Mucosa of rectum (tissue), 2 donors: ENCODE measurements at regions not wholly inside any gene's neighbourhood (a gene's known extent, or its start where the extent isn't known, plus 50 kb on each side); places are given as distances from the start of the nearest gene placed in this dataset.
"Not testable (repeated sequence)": the region's sequence is repeated elsewhere in the genome, so short reads cannot be mapped to it uniquely, and the experiment has no call there.

Experiments used
- H3K27ac ChIP-seq, 2 donors: one replicate each; pipeline ENCODE4 v1.7.0; 2013; ENCODE audit warnings: inconsistent platforms in 2 of 2, low read depth in 2 of 2, low read length in 2 of 2
- H3K27me3 ChIP-seq, 2 donors: one replicate each; pipeline ENCODE4 v1.7.0; 2013; ENCODE audit warnings: low read length in 2 of 2; ENCODE audit not compliant: control insufficient read depth in 2 of 2, insufficient read depth in 2 of 2
- H3K36me3 ChIP-seq, 2 donors: one replicate each; pipeline ENCODE4 v1.7.0; 2013; ENCODE audit warnings: low read length in 2 of 2; ENCODE audit not compliant: control insufficient read depth in 2 of 2, insufficient read depth in 2 of 2
- H3K4me1 ChIP-seq, 2 donors: one replicate each; pipeline ENCODE4 v1.7.0; 2013; ENCODE audit warnings: low read length in 2 of 2, mild to moderate bottlenecking in 1 of 2; ENCODE audit not compliant: control insufficient read depth in 2 of 2, insufficient read depth in 2 of 2
- H3K4me3 ChIP-seq, 2 donors: one replicate each; pipeline ENCODE4 v1.7.0; 2013; ENCODE audit warnings: low read length in 2 of 2
- H3K9ac ChIP-seq, 2 donors: one replicate each; pipeline ENCODE4 v1.7.0; 2013; ENCODE audit warnings: low read length in 2 of 2, low read depth in 1 of 2, mild to moderate bottlenecking in 1 of 2
- H3K9me3 ChIP-seq, 2 donors: one replicate each; pipeline ENCODE4 v1.7.0; 2013; ENCODE audit warnings: low read length in 2 of 2; ENCODE audit not compliant: control insufficient read depth in 2 of 2
- donor health status: healthy.
- donor health status: Normal muscosa, but diverticular disease.

DNA sequence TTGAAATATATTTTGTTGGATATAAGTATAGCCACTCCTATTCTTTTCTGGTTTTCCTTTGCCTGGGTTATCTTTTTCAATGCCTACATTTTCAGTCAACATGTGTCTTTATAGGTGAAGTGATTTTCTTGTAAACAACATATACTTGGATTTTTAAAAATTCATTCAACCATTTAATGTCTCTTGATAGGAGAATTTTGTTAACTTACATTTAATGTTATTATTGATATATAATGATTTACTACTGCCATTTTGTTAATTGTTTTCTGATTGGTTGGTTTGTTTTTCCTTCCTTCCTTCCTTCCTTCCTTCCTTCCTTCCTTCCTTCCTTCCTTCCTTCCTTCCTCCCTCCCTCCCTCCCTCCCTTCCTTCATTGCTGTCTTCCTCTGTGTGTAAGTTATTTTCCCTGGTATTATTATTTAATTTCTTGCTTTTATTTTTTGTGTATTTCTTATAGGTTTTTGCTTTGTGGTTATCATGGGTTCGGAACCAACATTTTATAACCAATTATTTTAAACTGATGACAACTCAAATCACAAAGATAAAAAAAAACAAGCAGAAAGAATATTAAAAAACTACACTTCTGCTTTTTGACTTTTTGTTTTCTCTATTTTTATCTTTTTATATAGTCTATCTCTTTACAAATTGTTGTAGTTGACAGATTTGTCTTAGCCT lies 330.1 kb upstream of the GRID2 start:
- no peak overlapping the region for H3K27ac ChIP-seq
- no peaks in the 10 kb centered on the region for H3K9me3 ChIP-seq
- no peak overlapping the region for H3K9ac ChIP-seq
- H3K4me3 ChIP-seq: no peak overlapping the region
- no peaks in the 10 kb centered on the region for H3K36me3 ChIP-seq
- no peaks in the 10 kb centered on the region for H3K27me3 ChIP-seq
- H3K4me1 ChIP-seq: no peaks in the 10 kb centered on the region

DNA sequence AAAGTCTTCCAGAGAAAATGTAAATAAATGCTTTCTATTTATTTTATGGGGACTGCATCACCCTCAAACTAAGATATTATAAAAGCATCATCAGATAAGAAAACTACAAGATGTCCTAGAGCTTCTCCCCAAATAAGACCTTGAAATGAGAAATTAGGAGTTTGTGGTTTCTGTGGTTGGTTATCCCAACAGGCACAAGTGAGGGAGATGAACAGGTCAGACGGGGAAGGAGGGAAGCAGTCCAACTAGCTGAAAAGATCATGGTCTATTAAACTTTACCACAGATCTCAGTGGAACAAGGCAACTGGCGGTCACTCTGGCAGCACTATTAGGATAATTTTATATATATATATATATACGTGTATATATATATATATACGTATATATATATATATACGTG lies 319.3 kb upstream of the GRID2 start:
- Histone ChIP-seq H3K27me3 (no peaks in the 10 kb centered on the region), H3K36me3 (no peaks in the 10 kb centered on the region), H3K9me3 (no peaks in the 10 kb centered on the region), H3K27ac (no peak overlapping the region), H3K4me3 (no peak overlapping the region), H3K4me1 (no peaks in the 10 kb centered on the region), H3K9ac (no peak overlapping the region)

DNA sequence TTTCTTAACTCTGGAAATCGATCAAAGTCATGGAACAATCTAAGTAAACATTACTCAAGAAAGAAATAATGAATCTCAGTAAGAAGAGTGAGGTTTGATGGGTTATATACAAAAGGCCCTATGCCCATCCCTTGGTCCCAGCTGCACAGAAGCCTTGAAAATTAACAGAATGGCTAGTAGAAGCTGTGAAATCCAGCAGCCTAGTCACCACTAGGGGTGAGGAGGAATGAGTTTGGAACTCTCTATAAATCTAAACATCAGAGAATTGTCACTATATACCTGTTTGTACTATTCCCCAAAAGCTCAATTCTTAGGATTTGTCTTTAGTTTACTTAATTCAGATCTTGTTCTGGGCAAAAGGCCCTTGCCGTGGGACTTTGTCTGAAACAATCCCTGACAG lies 313.9 kb upstream of the GRID2 start:
- no peaks in the 10 kb centered on the region for H3K27me3 ChIP-seq
- H3K36me3 ChIP-seq: no peaks in the 10 kb centered on the region
- H3K9ac ChIP-seq: no peak overlapping the region
- no peaks in the 10 kb centered on the region for H3K4me1 ChIP-seq
- no peak overlapping the region for H3K27ac ChIP-seq
- no peaks in the 10 kb centered on the region for H3K9me3 ChIP-seq
- no peak overlapping the region for H3K4me3 ChIP-seq

DNA sequence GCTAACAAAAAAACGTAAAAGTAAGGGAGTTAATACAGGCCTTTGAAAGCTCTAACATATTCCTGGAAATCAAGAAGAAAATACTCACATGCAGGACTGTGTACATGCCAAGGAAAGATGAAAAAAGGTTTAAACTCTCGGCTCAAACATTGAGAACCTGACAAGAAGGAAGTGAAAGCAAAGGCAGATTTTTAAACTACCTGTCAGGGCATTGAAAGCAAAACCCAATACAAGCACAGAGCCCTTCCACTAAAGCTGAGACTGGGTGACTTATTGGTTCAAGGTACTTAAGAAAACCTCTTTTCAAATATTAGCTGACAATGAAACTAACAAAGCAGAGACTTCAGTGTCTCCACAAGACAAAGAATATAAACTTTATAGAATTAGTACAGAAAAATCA lies 313.0 kb upstream of the GRID2 start:
- no peaks in the 10 kb centered on the region for H3K4me1 ChIP-seq
- no peak overlapping the region for H3K4me3 ChIP-seq
- H3K9me3 ChIP-seq: no peaks in the 10 kb centered on the region
- no peaks in the 10 kb centered on the region for H3K36me3 ChIP-seq
- no peaks in the 10 kb centered on the region for H3K27me3 ChIP-seq
- H3K27ac ChIP-seq: no peak overlapping the region
- no peak overlapping the region for H3K9ac ChIP-seq

DNA sequence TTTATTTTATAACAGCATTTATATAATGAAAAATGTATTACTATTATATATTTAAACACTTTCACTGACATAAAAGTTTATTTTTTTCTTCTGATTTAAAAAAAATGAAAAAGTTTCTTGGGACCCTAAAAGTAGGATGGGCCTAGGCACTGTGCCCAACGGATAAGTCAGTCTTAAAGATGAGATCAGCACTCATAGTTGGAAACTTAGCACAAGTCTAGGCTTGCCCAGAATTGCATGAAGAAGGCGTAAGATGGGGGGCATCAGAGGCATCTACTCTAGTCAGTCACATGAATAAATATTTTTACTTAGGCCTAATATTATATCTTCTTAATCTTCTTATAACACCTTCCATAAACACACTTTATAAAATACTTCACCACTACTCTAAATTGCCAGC lies 306.7 kb upstream of the GRID2 start:
- Histone ChIP-seq H3K36me3 (no peaks in the 10 kb centered on the region), H3K9me3 (no peaks in the 10 kb centered on the region), H3K27ac (no peak overlapping the region), H3K27me3 (no peaks in the 10 kb centered on the region), H3K4me3 (no peak overlapping the region), H3K4me1 (no peaks in the 10 kb centered on the region), H3K9ac (no peak overlapping the region)

DNA sequence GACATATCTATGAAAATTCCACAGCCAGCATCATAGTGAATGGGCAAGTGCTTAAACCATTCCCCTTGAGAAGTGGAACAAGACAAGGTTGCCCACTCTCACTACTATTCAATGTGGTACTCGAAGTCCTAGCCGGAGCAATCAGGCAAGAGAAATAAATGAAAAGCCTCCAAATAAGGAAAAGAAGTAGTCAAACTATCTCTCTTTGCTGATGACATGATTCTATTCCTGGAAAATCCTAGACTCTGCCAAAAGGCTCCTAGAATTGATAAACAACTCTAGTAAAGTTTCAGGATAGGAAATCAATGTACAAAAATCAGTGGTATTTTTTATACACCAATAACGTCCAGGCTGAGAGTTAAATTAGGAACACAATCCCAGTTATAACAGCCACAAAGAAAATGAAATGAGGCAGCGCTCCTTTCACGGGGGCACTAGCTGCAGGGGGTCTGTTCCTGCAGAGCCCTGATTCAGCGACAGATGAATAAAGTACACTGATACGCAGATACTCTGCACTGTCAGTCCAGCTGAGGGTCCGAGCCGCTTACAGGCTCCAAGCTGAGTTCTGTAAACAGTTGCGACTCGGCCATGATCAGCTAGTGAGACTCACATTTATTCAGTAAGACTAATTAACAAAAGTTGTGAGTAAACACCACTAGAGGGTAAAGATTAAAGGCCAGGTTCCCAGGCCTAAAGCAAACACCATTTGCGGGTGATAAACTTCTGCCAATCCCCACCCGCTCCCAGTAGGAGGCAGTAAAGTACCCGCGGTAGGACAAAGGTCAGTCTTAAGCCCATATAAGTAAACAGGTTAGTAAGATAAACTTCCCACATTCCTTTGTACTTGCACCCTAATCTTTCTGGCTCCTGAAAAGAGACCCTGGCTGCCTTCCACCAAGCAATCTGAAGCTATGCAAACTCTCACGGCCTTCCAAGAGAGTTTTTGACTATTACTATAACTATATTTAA lies 290.6 kb upstream of the GRID2 start:
- no peaks in the 10 kb centered on the region for H3K36me3 ChIP-seq
- peak overlapping the region in 1 of 2 donors; percentile 17 for H3K27ac ChIP-seq
- no peaks in the 10 kb centered on the region for H3K27me3 ChIP-seq
- peaks cover 2 to 12% of the 10 kb centered on the region in 2 donors for H3K4me1 ChIP-seq
- H3K9ac ChIP-seq: no peak overlapping the region
- peak overlapping the region; percentile 22 to 37 for H3K4me3 ChIP-seq
- H3K9me3 ChIP-seq: no peaks in the 10 kb centered on the region

DNA sequence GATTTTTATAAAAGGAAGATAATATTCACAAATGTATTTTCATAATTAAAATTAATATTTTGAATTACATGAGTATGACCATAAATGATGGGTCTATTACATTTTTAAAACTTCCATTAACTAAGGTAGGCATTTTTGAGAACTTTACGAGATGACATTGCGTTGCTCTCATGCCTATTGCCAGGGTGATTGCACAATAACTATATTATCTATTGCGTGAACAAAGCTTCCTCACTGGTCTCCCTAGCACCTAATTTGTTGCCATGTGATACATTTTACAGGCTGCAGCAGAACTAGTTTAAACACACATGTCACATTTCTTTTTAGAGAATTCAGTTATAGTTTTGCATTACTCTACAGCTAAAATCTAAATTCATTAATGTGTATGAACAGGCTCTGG lies 289.7 kb upstream of the GRID2 start:
- no peaks in the 10 kb centered on the region for H3K36me3 ChIP-seq
- H3K27me3 ChIP-seq: no peaks in the 10 kb centered on the region
- H3K4me1 ChIP-seq: peaks cover 2 to 12% of the 10 kb centered on the region in 2 donors
- H3K9ac ChIP-seq: no peak overlapping the region
- H3K27ac ChIP-seq: no peak overlapping the region
- peak overlapping the region in 1 of 2 donors; percentile 13 for H3K4me3 ChIP-seq
- H3K9me3 ChIP-seq: no peaks in the 10 kb centered on the region

DNA sequence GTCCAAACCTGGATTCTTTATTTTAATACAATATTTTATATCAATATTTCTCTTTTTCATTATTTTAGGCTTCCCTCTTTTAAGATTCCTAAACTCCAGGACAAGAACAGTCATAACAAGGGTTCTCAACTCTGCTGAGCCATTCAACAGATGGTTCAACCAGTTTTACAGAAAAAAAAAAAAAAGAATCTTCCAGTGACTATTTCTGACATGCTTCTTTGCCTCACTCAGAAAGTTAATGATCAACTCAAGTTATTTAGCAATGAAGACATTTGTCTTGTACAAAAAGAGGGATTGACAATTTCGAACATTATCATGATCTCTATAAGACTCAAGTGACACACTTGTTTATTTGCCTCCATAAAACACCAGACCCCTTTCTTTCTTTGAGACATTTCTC lies 282.6 kb upstream of the GRID2 start:
- no peak overlapping the region for H3K27ac ChIP-seq
- no peaks in the 10 kb centered on the region for H3K4me1 ChIP-seq
- no peak overlapping the region for H3K9ac ChIP-seq
- no peaks in the 10 kb centered on the region for H3K27me3 ChIP-seq
- H3K36me3 ChIP-seq: no peaks in the 10 kb centered on the region
- H3K9me3 ChIP-seq: no peaks in the 10 kb centered on the region
- no peak overlapping the region for H3K4me3 ChIP-seq

DNA sequence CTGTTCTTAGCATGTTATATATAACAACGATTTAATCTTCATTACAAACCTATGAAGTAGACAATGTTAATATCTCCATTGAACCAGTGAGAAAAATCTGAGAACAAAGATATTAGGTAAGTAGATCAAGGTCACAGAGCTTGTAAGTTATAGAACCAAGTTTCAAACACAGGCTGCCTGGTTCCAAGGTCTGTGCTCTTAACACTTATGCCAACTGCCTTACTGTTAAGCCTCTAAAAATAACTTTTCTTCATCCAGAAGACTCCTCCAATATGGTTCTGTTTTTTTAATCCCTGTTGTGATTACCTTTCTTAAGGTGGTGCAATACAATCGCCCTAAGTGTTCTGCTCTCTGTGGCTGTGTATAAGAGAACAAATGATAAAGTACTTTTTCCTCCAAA lies 282.0 kb upstream of the GRID2 start:
- Histone ChIP-seq H3K9ac (no peak overlapping the region), H3K9me3 (no peaks in the 10 kb centered on the region), H3K27ac (no peak overlapping the region), H3K36me3 (no peaks in the 10 kb centered on the region), H3K4me1 (no peaks in the 10 kb centered on the region), H3K4me3 (no peak overlapping the region), H3K27me3 (no peaks in the 10 kb centered on the region)

DNA sequence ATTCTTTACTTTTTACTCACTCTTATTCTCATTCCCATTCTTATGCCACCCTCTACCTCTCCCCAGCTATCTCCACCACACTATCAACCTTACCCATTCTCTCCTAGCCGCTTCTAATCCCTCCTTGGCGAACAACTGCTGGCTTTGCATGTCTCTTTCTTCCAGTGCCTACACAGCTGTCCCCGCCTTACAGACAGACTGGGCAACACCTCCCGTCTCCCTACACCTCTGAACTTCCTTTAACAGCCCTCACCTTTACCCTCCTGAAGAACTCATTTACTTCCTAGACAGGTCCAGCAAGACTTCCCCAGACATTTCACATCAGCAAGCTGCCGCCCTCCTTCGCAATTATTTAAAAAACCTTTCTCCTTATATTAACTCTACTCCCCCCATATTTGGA lies 274.9 kb upstream of the GRID2 start:
- not testable (repeated sequence) for H3K9ac ChIP-seq, H3K4me1 ChIP-seq, H3K9me3 ChIP-seq, H3K27me3 ChIP-seq, H3K36me3 ChIP-seq
- H3K27ac ChIP-seq: peak overlapping the region in 1 of 2 donors; percentile 37
- peak overlapping the region in 1 of 2 donors; percentile 13 for H3K4me3 ChIP-seq
